Liver (tissue), 8 donors: ENCODE measurements at regions not wholly inside any gene's neighbourhood (a gene's known extent, or its start where the extent isn't known, plus 50 kb on each side); places are given as distances from the start of the nearest gene placed in this dataset.

ENCODE experiments used
- DNase-seq: peaks from one replicate; pipeline ENCODE4 v3.0.0-alpha.2; 2017; ENCODE audit warnings: low spot score
- H3K27ac ChIP-seq, 2 donors: one replicate each; pipeline ENCODE4 v1.7.0; 2013; ENCODE audit warnings: inconsistent platforms in 2 of 2, low read length in 2 of 2, control low read depth in 1 of 2, low read depth in 1 of 2, mild to moderate bottlenecking in 1 of 2
- H3K27me3 ChIP-seq, 4 donors: one replicate each; pipeline versions ENCODE4 v1.6.1 to v1.7.0; 2013; ENCODE audit warnings: low read length in 3 of 4, inconsistent platforms in 1 of 4, mild to moderate bottlenecking in 1 of 4, moderate library complexity in 1 of 4; ENCODE audit not compliant: control insufficient read depth in 4 of 4, insufficient read depth in 4 of 4
- H3K36me3 ChIP-seq, 4 donors: one replicate each; pipeline versions ENCODE4 v1.6.1 to v1.7.0; 2013; ENCODE audit warnings: low read length in 3 of 4, mild to moderate bottlenecking in 3 of 4, low read depth in 1 of 4, moderate library complexity in 1 of 4; ENCODE audit not compliant: control insufficient read depth in 4 of 4, insufficient read depth in 3 of 4
- H3K4me1 ChIP-seq, 4 donors: one replicate each; pipeline versions ENCODE4 v1.6.1 to v1.7.0; 2013; ENCODE audit warnings: low read length in 3 of 4, mild to moderate bottlenecking in 3 of 4, moderate library complexity in 1 of 4; ENCODE audit not compliant: control insufficient read depth in 4 of 4, insufficient read depth in 4 of 4
- H3K4me3 ChIP-seq, 3 donors: one replicate each; pipeline versions ENCODE4 v1.6.1 to v1.7.0; 2013; ENCODE audit warnings: low read length in 3 of 3, control low read depth in 1 of 3, low read depth in 1 of 3, mild to moderate bottlenecking in 1 of 3
- H3K9ac ChIP-seq, 2 donors: one replicate each; pipeline ENCODE4 v1.7.0; 2013; ENCODE audit warnings: low read length in 2 of 2, mild to moderate bottlenecking in 2 of 2, moderate library complexity in 2 of 2, control low read depth in 1 of 2, low read depth in 1 of 2
- H3K9me3 ChIP-seq, 4 donors: one replicate each; pipeline versions ENCODE4 v1.6.1 to v1.7.0; 2013; ENCODE audit warnings: low read length in 3 of 4; ENCODE audit not compliant: control insufficient read depth in 4 of 4
- CTCF ChIP-seq: fragments of 150-350 bp; IDR thresholded peaks from 2 replicates; pipeline ENCODE4 v1.5.1; 2017; ENCODE audit warnings: improper control_type of control experiment, low read depth, low read length; ENCODE audit not compliant: missing input control
- EGR1 ChIP-seq, 2 donors: IDR thresholded peaks; 2 replicates each; pipeline ENCODE4 v1.6.1; 2016 to 2018; ENCODE audit warnings: antibody characterized with exemption in 2 of 2, low read depth in 2 of 2
- FOXA1 ChIP-seq: IDR thresholded peaks from 2 replicates; pipeline ENCODE4 v1.6.1; 2016; ENCODE audit warnings: antibody characterized with exemption
- FOXA2 ChIP-seq: IDR thresholded peaks from 2 replicates; pipeline ENCODE4 v1.6.1; 2016; ENCODE audit warnings: antibody characterized with exemption
- GABPA ChIP-seq, 2 donors: IDR thresholded peaks in 1 of 2; conservative IDR thresholded peaks in 1 of 2; 2 replicates each; pipeline ENCODE4 v1.6.1; 2016; ENCODE audit warnings: antibody characterized with exemption in 2 of 2, mild to moderate bottlenecking in 1 of 2, moderate library complexity in 1 of 2
- HNF4A ChIP-seq, 2 donors: conservative IDR thresholded peaks; 2 replicates each; pipeline ENCODE4 v1.6.1; 2016; ENCODE audit warnings: antibody characterized with exemption in 2 of 2, mild to moderate bottlenecking in 2 of 2
- HNF4G ChIP-seq: IDR thresholded peaks from 2 replicates; pipeline ENCODE4 v1.6.1; 2016; ENCODE audit warnings: antibody characterized with exemption
- JUND ChIP-seq, 2 donors: IDR thresholded peaks; 2 replicates each; pipeline ENCODE4 v1.6.1; 2016; ENCODE audit warnings: antibody characterized with exemption in 2 of 2
- NR2F2 ChIP-seq: IDR thresholded peaks from 2 replicates; pipeline ENCODE4 v1.6.1; 2016; ENCODE audit warnings: antibody characterized with exemption
- RAD21 ChIP-seq, 2 donors: IDR thresholded peaks; 2 replicates each; pipeline ENCODE4 v1.6.1; 2016; ENCODE audit warnings: antibody characterized with exemption in 2 of 2, mild to moderate bottlenecking in 2 of 2
- REST ChIP-seq: IDR thresholded peaks from 2 replicates; pipeline ENCODE4 v1.6.1; 2016; ENCODE audit warnings: antibody characterized with exemption, mild to moderate bottlenecking
- RXRA ChIP-seq, 2 donors: IDR thresholded peaks; 2 replicates each; pipeline ENCODE4 v1.6.1; 2017 to 2018; ENCODE audit warnings: antibody characterized with exemption in 2 of 2, mild to moderate bottlenecking in 1 of 2
- SP1 ChIP-seq: IDR thresholded peaks from 2 replicates; pipeline ENCODE4 v1.6.1; 2018; ENCODE audit warnings: antibody characterized with exemption, mild to moderate bottlenecking
- TAF1 ChIP-seq: conservative IDR thresholded peaks from 2 replicates; pipeline ENCODE4 v1.6.1; 2016; ENCODE audit warnings: antibody characterized with exemption, mild to moderate bottlenecking
- YY1 ChIP-seq: IDR thresholded peaks from 2 replicates; pipeline ENCODE4 v1.6.1; 2016; ENCODE audit warnings: antibody characterized with exemption, mild to moderate bottlenecking
- ZBTB33 ChIP-seq: IDR thresholded peaks from 2 replicates; pipeline ENCODE4 v1.6.1; 2016; ENCODE audit warnings: antibody characterized with exemption
- WGBS: extraction: QIAGEN DNeasy Blood & Tissue Kit; methylation state at CpG from one replicate; pipeline ENCODE4 v1.1.7; 2013; 5-methylcytosine and 5-hydroxymethylcytosine counted together
- TF ChIP-seq, protein P1 (sequence below): IDR thresholded peaks from 2 replicates; pipeline ENCODE4 v1.6.1; 2016; ENCODE audit warnings: antibody characterized with exemption
- TF ChIP-seq, protein P2 (sequence below): IDR thresholded peaks from 2 replicates; pipeline ENCODE4 v1.6.1; 2016; ENCODE audit warnings: antibody characterized with exemption
- donor health status: healthy.
- donor health status: healthy.
- donor health status: healthy.
- donor health status: healthy.
- donor health status: healthy.

DNA sequence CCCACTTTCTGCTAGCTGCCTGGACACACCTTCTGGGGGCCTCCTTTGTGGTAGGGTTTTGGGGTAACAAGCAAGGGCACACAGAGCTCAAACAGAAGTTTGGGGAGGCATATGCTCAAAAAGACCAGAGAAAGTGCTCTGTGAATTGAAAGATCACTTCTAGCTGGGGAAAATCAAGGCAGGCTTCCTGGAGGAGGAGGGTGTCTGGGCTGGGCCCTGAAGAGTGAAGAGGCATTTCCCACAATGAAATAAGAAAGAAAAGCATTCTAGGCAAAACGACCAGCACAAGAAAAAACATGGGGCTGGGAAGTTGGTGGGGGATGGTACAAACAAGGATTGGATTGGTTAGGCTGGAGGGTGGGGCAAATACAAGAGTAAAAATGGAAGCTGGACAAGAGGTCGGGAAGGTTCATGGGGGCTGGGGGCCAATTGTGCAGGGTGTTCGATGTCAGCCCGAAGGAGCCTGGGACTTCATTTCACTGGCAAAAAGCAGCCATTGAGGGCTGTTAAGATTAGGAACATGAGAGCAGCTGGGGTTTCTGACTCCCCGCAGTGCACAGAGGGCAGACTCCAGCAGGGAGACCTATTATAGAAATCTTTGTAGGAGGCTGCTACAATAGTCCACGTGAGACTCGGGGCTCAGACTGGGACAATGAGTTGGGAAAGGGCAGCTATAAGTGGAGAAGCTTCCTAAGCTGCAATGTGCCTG lies 51.5 kb upstream of the CMKLR1 start:
- Histone ChIP-seq H3K27ac (no peak overlapping the region), H3K27me3 (peaks cover 0 to 4% (median 1%) of the 10 kb centered on the region in 4 donors), H3K9ac (no peak overlapping the region), H3K36me3 (no peaks in the 10 kb centered on the region), H3K4me1 (no peaks in the 10 kb centered on the region), H3K4me3 (no peak overlapping the region), H3K9me3 (no peaks in the 10 kb centered on the region)
- no peak for DNase-seq
- WGBS: 40% methylated on average over 7 of the region's 7 CpGs
- TF ChIP-seq RXRA (IDR thresholded peaks at IDR 0.05): no peak
- TF ChIP-seq TAF1: no peak
- no peak for TF ChIP-seq HNF4G
- no peak for TF ChIP-seq ZBTB33
- no peak for TF ChIP-seq FOXA1
- peak; percentile 20 for TF ChIP-seq NR2F2

DNA sequence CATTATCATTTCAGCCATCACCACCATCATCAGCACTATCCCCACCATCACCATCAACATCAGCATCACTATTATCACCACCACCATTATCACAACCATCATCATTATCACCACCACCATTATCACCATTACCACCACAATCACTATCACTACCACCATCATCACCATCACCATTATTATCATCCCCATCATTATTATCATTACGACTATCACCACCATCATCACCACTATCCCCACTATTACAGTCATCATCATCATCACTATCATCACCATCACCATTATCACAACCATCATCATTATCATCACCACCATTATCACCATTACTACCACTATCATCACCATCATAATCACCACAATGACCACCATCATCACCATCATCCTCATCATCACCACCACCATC lies 50.4 kb upstream of the CMKLR1 start:
- no peak overlapping the region for H3K4me3 ChIP-seq
- no peaks in the 10 kb centered on the region for H3K36me3 ChIP-seq
- H3K9ac ChIP-seq: no peak overlapping the region
- no peak for DNase-seq
- 89% methylated on average over 1 of the region's 1 CpG for WGBS
- TF ChIP-seq NR2F2 (no peak), JUND (IDR thresholded peaks at IDR 0.05) (no peak), GABPA (IDR thresholded peaks at IDR 0.05 in 1 of 2, conservative IDR thresholded peaks at IDR 0.05 in 1 of 2) (no peak), HNF4G (no peak), SP1 (no peak), YY1 (no peak), FOXA1 (no peak), EGR1 (IDR thresholded peaks at IDR 0.05; ENCODE audit: low read depth in 2 of 2) (no peak), HNF4A (conservative IDR thresholded peaks at IDR 0.05) (no peak), REST (no peak), RXRA (IDR thresholded peaks at IDR 0.05) (no peak), ZBTB33 (no peak), RAD21 (IDR thresholded peaks at IDR 0.05) (no peak), TAF1 (no peak), FOXA2 (no peak), CTCF (no peak)
- TF ChIP-seq, protein P1, sequence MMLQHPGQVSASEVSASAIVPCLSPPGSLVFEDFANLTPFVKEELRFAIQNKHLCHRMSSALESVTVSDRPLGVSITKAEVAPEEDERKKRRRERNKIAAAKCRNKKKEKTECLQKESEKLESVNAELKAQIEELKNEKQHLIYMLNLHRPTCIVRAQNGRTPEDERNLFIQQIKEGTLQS: no peak
- TF ChIP-seq, protein P2, sequence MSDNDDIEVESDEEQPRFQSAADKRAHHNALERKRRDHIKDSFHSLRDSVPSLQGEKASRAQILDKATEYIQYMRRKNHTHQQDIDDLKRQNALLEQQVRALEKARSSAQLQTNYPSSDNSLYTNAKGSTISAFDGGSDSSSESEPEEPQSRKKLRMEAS: no peak
- H3K4me1 ChIP-seq: no peaks in the 10 kb centered on the region
- H3K27ac ChIP-seq: no peak overlapping the region
- H3K9me3 ChIP-seq: peaks cover 0 to 3% (median 2%) of the 10 kb centered on the region in 4 donors
- peaks cover 0 to 4% (median 1%) of the 10 kb centered on the region in 4 donors for H3K27me3 ChIP-seq
